ENCODE measurements at regions not wholly inside any gene's neighbourhood (a gene's known extent, or its start where the extent isn't known, plus 50 kb on each side); places are given as distances from the start of the nearest gene placed in this dataset.

GRCh38 chr1:112852934-112853333, 103.1 kb downstream of the SLC16A1 start:
- DNase-seq (ENCODE audit: low spot score), result no peak
- Histone ChIP-seq H3K9ac (ENCODE audit: low read depth in 1 of 2, low read length in 2 of 2) (no peak overlapping the region), H3K36me3 (ENCODE audit: control insufficient read depth in 4 of 4, insufficient read depth in 3 of 4, low read depth in 1 of 4, low read length in 3 of 4) (no peaks in the 10 kb centered on the region), H3K27me3 (ENCODE audit: control insufficient read depth in 4 of 4, insufficient read depth in 4 of 4, low read length in 3 of 4) (peaks cover 0 to 5% (median 1%) of the 10 kb centered on the region in 4 donors), H3K27ac (ENCODE audit: low read depth in 1 of 2, low read length in 2 of 2) (no peak overlapping the region), H3K9me3 (ENCODE audit: control insufficient read depth in 4 of 4, low read length in 3 of 4) (no peaks in the 10 kb centered on the region), H3K4me3 (ENCODE audit: low read depth in 1 of 3, low read length in 3 of 3) (no peak overlapping the region), H3K4me1 (ENCODE audit: control insufficient read depth in 4 of 4, insufficient read depth in 4 of 4, low read length in 3 of 4) (peaks cover 4 to 17% (median 8%) of the 10 kb centered on the region in 4 donors)
- TF ChIP-seq HNF4A (conservative IDR thresholded peaks at IDR 0.05) (no peak), REST (IDR thresholded peaks at IDR 0.05) (no peak), FOXA2 (IDR thresholded peaks at IDR 0.05) (no peak), FOXA1 (IDR thresholded peaks at IDR 0.05) (no peak), ATF3 (IDR thresholded peaks at IDR 0.05) (no peak), ZBTB33 (IDR thresholded peaks at IDR 0.05) (no peak), TAF1 (conservative IDR thresholded peaks at IDR 0.05) (no peak), HNF4G (IDR thresholded peaks at IDR 0.05) (no peak), YY1 (IDR thresholded peaks at IDR 0.05) (no peak), RAD21 (IDR thresholded peaks at IDR 0.05) (no peak), NR2F2 (IDR thresholded peaks at IDR 0.05) (no peak), RXRA (IDR thresholded peaks at IDR 0.05) (no peak), EGR1 (IDR thresholded peaks at IDR 0.05; ENCODE audit: low read depth in 2 of 2) (no peak), JUND (IDR thresholded peaks at IDR 0.05) (no peak), GABPA (IDR thresholded peaks at IDR 0.05 in 1 of 2, conservative IDR thresholded peaks at IDR 0.05 in 1 of 2) (no peak), SP1 (IDR thresholded peaks at IDR 0.05) (no peak), MAX (IDR thresholded peaks at IDR 0.05) (no peak), CTCF (IDR thresholded peaks at IDR 0.05; ENCODE audit: low read depth, low read length, missing input control) (no peak)
- WGBS, result 91% methylated on average over 2 of the region's 2 CpGs
